Epithelial cell of prostate (primary cell): ENCODE measurements at regions not wholly inside any gene's neighbourhood (a gene's known extent, or its start where the extent isn't known, plus 50 kb on each side); places are given as distances from the start of the nearest gene placed in this dataset.

ENCODE experiments used
- DNase-seq: peaks from one replicate; pipeline ENCODE4 v3.0.0-alpha.2; 2011; ENCODE audit warnings: low read depth, low spot score
- H3K27ac ChIP-seq: fragments of 450-650 bp; 2 replicates; pipeline ENCODE4 v1.5.1; 2017; ENCODE audit warnings: mild to moderate bottlenecking

- DNase-seq, result no peak
- H3K27ac ChIP-seq, result no peak overlapping the region
Measured at GRCh38 chr4:121277194-121278105, 103.4 kb downstream of the QRFPR start.

GRCh38 chr4:121273191-121273590 is 107.6 kb downstream of the QRFPR start:
- DNase-seq, result no peak
- no peak overlapping the region for H3K27ac ChIP-seq

- H3K27ac ChIP-seq, result no peak overlapping the region
- peak; percentile 54 for DNase-seq
Measured at GRCh38 chr4:121272526-121272925, 108.3 kb downstream of the QRFPR start.

DNA sequence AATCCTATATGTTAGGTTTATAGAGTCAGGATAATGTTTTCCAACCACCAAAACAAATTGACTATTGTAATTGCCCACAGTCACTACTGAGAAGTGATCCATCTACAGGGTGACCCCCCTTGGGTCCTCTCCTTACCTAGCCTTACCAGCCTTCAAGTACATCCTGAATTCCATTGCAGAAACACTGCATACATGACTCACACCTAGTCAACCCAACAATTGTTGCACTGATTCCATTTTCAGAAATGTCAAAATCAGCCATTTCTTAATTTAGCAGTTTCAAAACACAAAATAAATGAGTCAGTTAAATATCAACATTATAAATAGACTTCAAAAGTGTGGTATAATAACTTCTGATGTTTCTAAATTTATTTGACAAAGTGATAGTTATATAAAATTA is 106.3 kb upstream of the TNIP3 start:
- DNase-seq, result no peak
- no peak overlapping the region for H3K27ac ChIP-seq

- no peak overlapping the region for H3K27ac ChIP-seq
- no peak for DNase-seq
Measured at GRCh38 chr4:121269001-121269400, 104.9 kb upstream of the TNIP3 start.

- DNase-seq, result no peak
Measured at GRCh38 chr4:121266982-121267381, 102.9 kb upstream of the TNIP3 start.

GRCh38 chr4:121256887-121257466 is 92.9 kb upstream of the TNIP3 start:
- no peak for DNase-seq
- H3K27ac ChIP-seq, result peak overlapping the region; percentile 63

More at GRCh38 chr4:121266982-121267381, 102.9 kb upstream of the TNIP3 start:
- H3K27ac ChIP-seq, result no peak overlapping the region

DNA sequence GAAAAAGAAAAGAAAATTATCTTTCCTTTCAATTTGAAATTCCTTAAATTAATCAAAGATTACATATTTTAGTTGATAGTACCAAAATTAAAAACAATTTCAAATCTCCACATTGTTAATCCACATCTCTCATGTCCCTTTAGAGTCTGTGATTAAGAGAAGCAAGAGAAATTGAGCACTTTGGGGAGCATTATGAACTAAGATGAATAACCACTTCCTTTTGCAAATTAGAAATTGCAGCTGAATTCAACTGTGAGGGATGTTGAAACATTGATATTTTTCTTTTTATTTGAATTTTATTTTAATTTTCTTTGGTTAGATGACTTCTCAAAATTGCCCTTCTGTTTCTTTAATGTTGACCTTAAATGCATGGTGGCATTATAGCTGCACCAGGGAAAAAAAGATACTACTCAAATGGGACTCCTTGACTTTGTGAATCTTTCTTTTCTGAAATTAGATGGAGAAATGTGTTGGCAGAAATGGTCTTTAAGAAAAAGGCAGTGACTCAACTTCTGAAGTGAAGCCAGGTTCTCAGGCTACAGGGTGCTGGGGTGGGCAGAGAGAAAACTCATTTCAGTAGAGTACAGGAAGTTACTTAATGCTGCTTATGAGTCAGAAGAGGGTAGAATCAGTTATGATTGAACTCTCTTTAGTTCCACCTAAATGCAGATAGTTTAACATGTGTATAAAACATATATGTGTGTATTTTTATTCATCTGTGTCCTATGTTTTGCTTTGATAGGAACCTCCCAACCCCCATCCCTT is 92.0 kb upstream of the TNIP3 start:
- peak; percentile 56 for DNase-seq
- peak overlapping the region; percentile 63 for H3K27ac ChIP-seq

GRCh38 chr4:121253961-121254360 is 89.8 kb upstream of the TNIP3 start:
- DNase-seq, result no peak
- no peak overlapping the region for H3K27ac ChIP-seq

DNA sequence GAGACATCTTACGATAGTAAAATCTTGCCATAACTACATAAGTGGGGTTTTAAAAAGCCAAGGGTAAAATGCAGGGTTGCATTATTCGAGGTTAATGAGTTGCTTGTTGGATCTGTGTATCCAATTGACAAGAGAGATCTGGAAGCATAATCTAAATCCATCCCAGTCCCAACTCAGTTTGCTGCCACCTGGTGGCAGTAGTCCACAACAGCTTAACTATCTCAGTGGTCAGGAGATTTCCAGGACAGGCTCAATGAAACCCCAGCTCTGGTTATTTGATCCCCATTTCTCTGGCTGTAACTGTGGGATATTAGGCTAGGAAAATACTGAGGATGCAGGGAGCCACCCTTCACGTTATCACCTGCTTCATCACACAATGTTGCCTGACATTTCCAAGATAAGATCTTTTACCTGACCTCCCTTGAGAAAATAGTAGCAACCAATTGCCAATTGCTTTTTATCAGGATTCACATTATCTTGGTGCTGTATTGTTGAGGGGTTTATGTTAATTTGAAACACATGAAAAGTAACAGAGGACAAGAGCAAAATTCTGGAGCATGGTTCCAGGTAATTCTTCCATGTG is 88.2 kb upstream of the TNIP3 start:
- no peak overlapping the region for H3K27ac ChIP-seq
- DNase-seq, result no peak

GRCh38 chr4:121248747-121249146 is 84.6 kb upstream of the TNIP3 start:
- no peak overlapping the region for H3K27ac ChIP-seq
- no peak for DNase-seq

- H3K27ac ChIP-seq, result no peak overlapping the region
- no peak for DNase-seq
Measured at GRCh38 chr4:121246698-121247097, 82.6 kb upstream of the TNIP3 start.

- DNase-seq, result no peak
- H3K27ac ChIP-seq, result no peak overlapping the region
Measured at GRCh38 chr4:121243485-121243884, 79.4 kb upstream of the TNIP3 start.

GRCh38 chr4:121242188-121242750 is 78.1 kb upstream of the TNIP3 start:
- DNase-seq, result no peak
- no peak overlapping the region for H3K27ac ChIP-seq

DNA sequence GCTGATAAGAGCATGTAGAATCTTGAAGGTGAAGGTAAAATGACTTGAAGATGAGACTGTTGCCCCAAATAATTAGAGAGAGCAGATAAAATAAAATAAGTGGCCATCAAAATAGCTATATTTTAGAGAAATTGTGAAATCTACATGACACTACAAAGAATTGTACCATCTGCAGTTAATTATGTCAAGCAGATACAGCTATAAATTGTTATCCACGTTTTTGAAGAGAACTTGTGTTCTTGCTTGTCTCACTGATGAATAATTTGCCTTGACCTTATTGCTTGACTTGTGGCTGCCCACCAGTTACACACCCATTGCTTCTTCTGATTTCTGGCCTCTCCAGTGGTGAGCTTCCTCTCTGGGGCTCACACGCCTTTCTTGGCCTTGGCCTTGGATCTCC is 75.8 kb upstream of the TNIP3 start:
- no peak overlapping the region for H3K27ac ChIP-seq
- DNase-seq, result no peak

GRCh38 chr4:121238461-121238860 is 74.3 kb upstream of the TNIP3 start:
- H3K27ac ChIP-seq, result no peak overlapping the region
- DNase-seq, result no peak

GRCh38 chr4:121237069-121237399 is 72.9 kb upstream of the TNIP3 start:
- H3K27ac ChIP-seq, result no peak overlapping the region
- DNase-seq, result no peak

- DNase-seq, result no peak
- no peak overlapping the region for H3K27ac ChIP-seq
Measured at GRCh38 chr4:121236353-121237068, 72.4 kb upstream of the TNIP3 start.

DNA sequence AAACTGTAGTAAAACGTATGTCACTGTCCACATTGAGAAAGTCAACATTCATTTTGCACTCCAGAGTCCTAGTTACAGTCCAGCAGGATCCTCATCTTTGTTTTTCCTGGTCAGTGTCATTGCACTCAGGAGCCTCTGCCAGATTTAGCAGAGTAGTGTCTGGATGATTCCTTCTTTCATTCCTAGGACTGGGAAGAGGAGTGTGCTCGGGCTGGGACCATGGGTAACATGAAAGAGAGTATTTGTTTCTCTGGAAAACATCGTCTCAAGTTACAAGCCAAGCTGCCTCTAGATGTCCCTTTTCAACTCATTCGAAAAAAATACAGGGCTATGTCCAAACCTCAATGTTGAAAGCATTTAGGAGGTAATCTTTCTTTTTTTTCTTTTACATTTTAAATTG is 69.9 kb upstream of the TNIP3 start:
- no peak overlapping the region for H3K27ac ChIP-seq

DNA sequence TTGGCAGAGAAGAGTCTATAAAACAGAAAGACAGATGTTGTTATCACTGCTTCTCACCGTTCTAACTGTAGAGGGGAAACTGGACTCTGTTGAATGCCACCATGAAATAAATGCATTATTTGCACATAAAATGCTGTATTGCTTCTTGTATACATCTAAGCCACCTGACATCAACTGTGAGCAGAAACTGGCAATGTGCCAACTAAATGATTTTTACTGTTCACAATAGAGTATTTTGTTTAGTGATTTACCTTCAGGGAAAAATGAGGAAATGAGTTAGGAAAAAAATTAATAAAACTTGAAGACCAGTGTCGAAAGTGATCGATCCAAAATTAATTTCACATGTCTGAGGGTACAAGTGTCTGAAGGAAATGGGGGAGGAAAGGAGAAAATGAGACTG is 65.9 kb upstream of the TNIP3 start:
- no peak for DNase-seq
- no peak overlapping the region for H3K27ac ChIP-seq

More for the DNA sequence above, 69.9 kb upstream of the TNIP3 start:
- DNase-seq, result no peak
